ENCODE measurements at regions not wholly inside any gene's neighbourhood (a gene's known extent, or its start where the extent isn't known, plus 50 kb on each side); places are given as distances from the start of the nearest gene placed in this dataset.

DNA sequence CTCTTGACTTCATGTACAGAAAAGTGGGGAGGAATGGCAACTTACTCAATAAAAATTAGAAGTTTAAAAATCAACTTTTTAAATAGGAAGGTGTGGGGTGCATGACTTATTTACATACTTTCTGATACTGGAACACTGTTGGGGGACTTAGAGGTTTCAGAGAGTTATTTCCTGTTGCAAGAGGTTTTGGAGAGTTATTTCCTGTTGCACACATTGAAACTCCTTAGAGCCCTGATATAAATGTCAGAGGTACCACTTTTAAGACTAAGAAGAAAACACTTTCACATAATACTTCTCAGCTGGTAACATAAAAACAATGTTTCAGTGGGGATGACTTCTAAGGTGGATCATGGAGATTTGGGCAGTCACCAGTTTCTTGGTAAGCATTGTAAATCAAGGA is 579.9 kb downstream of the MMUT start:
- no peak for TF ChIP-seq EZH2phosphoT487 (IDR thresholded peaks at IDR 0.05; ENCODE audit: insufficient read depth, low read depth)
- no peak for TF ChIP-seq EZH2 (IDR thresholded peaks at IDR 0.05; ENCODE audit: insufficient read depth, poor library complexity, severe bottlenecking)

Data from GM23248 (cell line).